IMR-90 (cell line): ENCODE measurements at regions not wholly inside any gene's neighbourhood (a gene's known extent, or its start where the extent isn't known, plus 50 kb on each side); places are given as distances from the start of the nearest gene placed in this dataset.

ENCODE experiments used
- ATAC-seq: fragments of 200-7000 bp; cut with Tn5 transposase; 2 replicates; pipeline ENCODE4 v1.9.1; 2020; ENCODE audit warnings: low read depth, mild to moderate bottlenecking, moderate library complexity
- BruUV-seq: library from RNA; stranded (reverse); fragments of 400-500 nt; replicated peaks from 2 replicates; lab custom pipeline; 2021; lab: Mats Ljungman, UMichigan
- CTCF ChIA-PET: fragments of 300-600 bp; formaldehyde crosslinking; extraction: SDS; loops from one replicate; lab custom pipeline; 2021; ENCODE audit warnings: antibody characterized with exemption; lab: Yijun Ruan, JAX
- POLR2A ChIA-PET: fragments of 300-600 bp; sonication (Branson Sonifier 250); formaldehyde crosslinking; loops from one replicate; lab custom pipeline; 2022; ENCODE audit warnings: antibody characterized with exemption; ENCODE audit not compliant: unreplicated experiment; lab: Charles Lee
- DNase-seq: peaks from one replicate; pipeline ENCODE4 v3.0.0; 2013
- H2AFZ ChIP-seq: replicated peaks from 2 replicates; pipeline ENCODE3; 2013; ENCODE audit warnings: low read length, mild to moderate bottlenecking; ENCODE audit not compliant: poor library complexity
- H2AK5ac ChIP-seq: 2 replicates; pipeline ENCODE4 v1.6.1; 2013; ENCODE audit warnings: low read depth, low read length, inconsistent platforms
- H2AK9ac ChIP-seq: replicated peaks from 2 replicates; pipeline ENCODE3; 2013; ENCODE audit warnings: mild to moderate bottlenecking, low read depth, low read length, moderate library complexity; ENCODE audit not compliant: poor library complexity
- H2BK120ac ChIP-seq: 2 replicates; pipeline ENCODE4 v1.6.1; 2013; ENCODE audit warnings: low read depth, low read length, inconsistent platforms
- H2BK15ac ChIP-seq: 3 replicates; pipeline ENCODE4 v1.6.1; 2013; ENCODE audit warnings: low read depth, low read length, inconsistent platforms
- H2BK20ac ChIP-seq: 2 replicates; pipeline ENCODE4 v1.6.1; 2013; ENCODE audit warnings: low read depth, mild to moderate bottlenecking, inconsistent platforms, low read length, moderate library complexity
- H2BK5ac ChIP-seq: 2 replicates; pipeline ENCODE4 v1.6.1; 2013; ENCODE audit warnings: mild to moderate bottlenecking, low read depth, low read length, inconsistent platforms; ENCODE audit not compliant: poor library complexity, severe bottlenecking
- H3K14ac ChIP-seq: replicated peaks from 2 replicates; pipeline ENCODE4 v1.6.1; 2013; ENCODE audit warnings: low read depth, low read length, inconsistent platforms
- H3K18ac ChIP-seq: 2 replicates; pipeline ENCODE4 v1.6.1; 2013; ENCODE audit warnings: low read depth, low read length, control low read depth
- H3K23ac ChIP-seq: 2 replicates; pipeline ENCODE4 v1.6.1; 2013; ENCODE audit warnings: low read depth, low read length, inconsistent platforms
- H3K27ac ChIP-seq: 2 replicates; pipeline ENCODE4 v1.5.1; 2013; ENCODE audit warnings: mild to moderate bottlenecking, control low read depth, low read length; ENCODE audit not compliant: insufficient read depth
- H3K27me3 ChIP-seq: 2 replicates; pipeline ENCODE4 v1.6.1; 2013; ENCODE audit warnings: low read length; ENCODE audit not compliant: control insufficient read depth, insufficient read depth
- H3K36me3 ChIP-seq: 2 replicates; pipeline ENCODE4 v1.6.1; 2013; ENCODE audit warnings: low read length, mixed read lengths; ENCODE audit not compliant: control insufficient read depth, insufficient read depth
- H3K4ac ChIP-seq: 2 replicates; pipeline ENCODE4 v1.6.1; 2013; ENCODE audit warnings: low read depth, low read length, inconsistent platforms
- H3K4me1 ChIP-seq: 2 replicates; pipeline ENCODE4 v1.6.1; 2013; ENCODE audit warnings: low read length, mixed read lengths; ENCODE audit not compliant: control insufficient read depth, insufficient read depth
- H3K4me2 ChIP-seq: 2 replicates; pipeline ENCODE4 v1.6.1; 2013; ENCODE audit warnings: low read depth, mild to moderate bottlenecking, control low read depth, low read length, moderate library complexity
- H3K4me3 ChIP-seq: 2 replicates; pipeline ENCODE4 v1.5.1; 2013; ENCODE audit warnings: low read depth, mild to moderate bottlenecking, control low read depth, low read length, moderate library complexity; ENCODE audit not compliant: insufficient read depth
- H3K56ac ChIP-seq: 2 replicates; pipeline ENCODE4 v1.6.1; 2013; ENCODE audit warnings: low read length, inconsistent platforms; ENCODE audit not compliant: insufficient read depth; ENCODE audit errors: extremely low read depth
- H3K79me1 ChIP-seq, 2 experiments: 2 replicates each; pipeline ENCODE4 v1.6.1; 2013; ENCODE audit warnings: low read length in 2 of 2, inconsistent platforms in 1 of 2, low read depth in 1 of 2
- H3K9ac ChIP-seq: 2 replicates; pipeline ENCODE4 v1.6.1; 2013; ENCODE audit warnings: low read depth, low read length, control low read depth
- H3K9me1 ChIP-seq: 2 replicates; pipeline ENCODE4 v1.6.1; 2013; ENCODE audit warnings: low read length, inconsistent platforms; ENCODE audit not compliant: insufficient read depth
- H3K9me3 ChIP-seq: 2 replicates; pipeline ENCODE4 v1.6.1; 2013; ENCODE audit warnings: low read length; ENCODE audit not compliant: control insufficient read depth, insufficient read depth
- H4K20me1 ChIP-seq: 2 replicates; pipeline ENCODE4 v1.6.1; 2013; ENCODE audit warnings: low read length, inconsistent platforms; ENCODE audit not compliant: insufficient read depth
- H4K5ac ChIP-seq: 2 replicates; pipeline ENCODE4 v1.6.1; 2013; ENCODE audit warnings: mild to moderate bottlenecking, low read depth, low read length, control low read depth
- H4K8ac ChIP-seq, 2 experiments: 2 replicates each; pipeline ENCODE4 v1.6.1; 2013; ENCODE audit warnings: low read depth in 2 of 2, low read length in 2 of 2, control low read depth in 1 of 2, inconsistent platforms in 1 of 2
- H4K91ac ChIP-seq: 2 replicates; pipeline ENCODE4 v1.6.1; 2013; ENCODE audit warnings: low read depth, low read length, inconsistent platforms; ENCODE audit not compliant: insufficient read depth
- BHLHE40 ChIP-seq: fragments of 150-350 bp; IDR thresholded peaks from 2 replicates; pipeline ENCODE4 v1.6.1; 2016; ENCODE audit warnings: mild to moderate bottlenecking, low read depth, low read length
- CEBPB ChIP-seq: IDR thresholded peaks from 2 replicates; pipeline ENCODE4 v1.6.1; 2012; ENCODE audit warnings: low read depth, low read length, improper control_type of control experiment
- CHD1 ChIP-seq: IDR thresholded peaks from 2 replicates; pipeline ENCODE4 v1.6.1; 2012; ENCODE audit warnings: low read depth, low read length, improper control_type of control experiment
- FOS ChIP-seq: fragments of 150-350 bp; IDR thresholded peaks from 2 replicates; pipeline ENCODE4 v1.6.1; 2016; ENCODE audit warnings: low read depth, low read length
- MAFK ChIP-seq: IDR thresholded peaks from 2 replicates; pipeline ENCODE4 v1.6.1; 2012; ENCODE audit warnings: low read depth, low read length, improper control_type of control experiment
- MAZ ChIP-seq: IDR thresholded peaks from 2 replicates; pipeline ENCODE4 v1.6.1; 2012; ENCODE audit warnings: low read depth, mild to moderate bottlenecking, low read length, improper control_type of control experiment, moderate library complexity, borderline replicate concordance
- MXI1 ChIP-seq: IDR thresholded peaks from 2 replicates; pipeline ENCODE4 v1.6.1; 2012; ENCODE audit warnings: low read depth, mild to moderate bottlenecking, low read length, moderate library complexity, borderline replicate concordance
- NFE2L2 ChIP-seq: fragments of 150-350 bp; IDR thresholded peaks from 2 replicates; pipeline ENCODE4 v1.6.1; 2016; ENCODE audit warnings: low read depth, mild to moderate bottlenecking, low read length
- POLR2A ChIP-seq: IDR thresholded peaks from 2 replicates; pipeline ENCODE4 v1.6.1; 2012; ENCODE audit warnings: mild to moderate bottlenecking, low read depth, low read length
- RAD21 ChIP-seq: IDR thresholded peaks from 2 replicates; pipeline ENCODE4 v1.6.1; 2012; ENCODE audit warnings: low read length, improper control_type of control experiment
- RCOR1 ChIP-seq: IDR thresholded peaks from 2 replicates; pipeline ENCODE4 v1.6.1; 2012; ENCODE audit warnings: mild to moderate bottlenecking, low read length, improper control_type of control experiment; ENCODE audit not compliant: insufficient replicate concordance
- RFX5 ChIP-seq: IDR thresholded peaks from 2 replicates; pipeline ENCODE4 v1.8.0; 2012; ENCODE audit warnings: low read depth, mild to moderate bottlenecking, low read length, moderate library complexity
- SMC3 ChIP-seq: fragments of 150-350 bp; IDR thresholded peaks from 2 replicates; pipeline ENCODE4 v1.6.1; 2016; ENCODE audit warnings: low read depth, mild to moderate bottlenecking, antibody characterized with exemption, low read length, moderate library complexity
- WGBS, 2 experiments: methylation state at CpG; one replicate each; pipeline versions ENCODE4 v1.1.5 to v1.1.7; 2013; ENCODE audit warnings: missing lambda C conversion rate in 2 of 2; ENCODE audit not compliant: insufficient read length in 1 of 2; ENCODE audit errors: extremely low coverage in 2 of 2; 5-methylcytosine and 5-hydroxymethylcytosine counted together
- dilution Hi-C: fragments of 300-500 bp; cut with HindIII; formaldehyde crosslinking; loops from one replicate; pipeline ENCODE4 v1.14.3; 2018; ENCODE audit warnings: low sequenced_read_pairs; ENCODE audit not compliant: unreplicated experiment
- in situ Hi-C: fragments of 300-500 bp; cut with MboI; formaldehyde crosslinking; loops from 3 replicates; pipeline ENCODE4 v1.14.3; 2019; ENCODE audit warnings: low sequenced_read_pairs, inconsistent platforms, mixed read lengths
- intact Hi-C: fragments of 100-400 bp; cut with micrococcal nuclease; formaldehyde crosslinking; loops from 2 replicates; pipeline ENCODE4 v1.10.0; 2022
- TF ChIP-seq, protein P1 (sequence below): fragments of 150-350 bp; IDR thresholded peaks from 2 replicates; pipeline ENCODE4 v1.6.1; 2017; ENCODE audit warnings: mild to moderate bottlenecking, antibody characterized with exemption, low read length, low read depth
- TF ChIP-seq, protein P2 (sequence below): conservative IDR thresholded peaks from 2 replicates; pipeline ENCODE4 v1.5.1; 2012; ENCODE audit warnings: mild to moderate bottlenecking, low read depth, low read length, improper control_type of control experiment
- TF ChIP-seq, protein P3 (sequence below): fragments of 150-350 bp; IDR thresholded peaks from 2 replicates; pipeline ENCODE4 v1.6.1; 2016; ENCODE audit warnings: low read depth, mild to moderate bottlenecking, low read length, moderate library complexity, borderline replicate concordance

DNA sequence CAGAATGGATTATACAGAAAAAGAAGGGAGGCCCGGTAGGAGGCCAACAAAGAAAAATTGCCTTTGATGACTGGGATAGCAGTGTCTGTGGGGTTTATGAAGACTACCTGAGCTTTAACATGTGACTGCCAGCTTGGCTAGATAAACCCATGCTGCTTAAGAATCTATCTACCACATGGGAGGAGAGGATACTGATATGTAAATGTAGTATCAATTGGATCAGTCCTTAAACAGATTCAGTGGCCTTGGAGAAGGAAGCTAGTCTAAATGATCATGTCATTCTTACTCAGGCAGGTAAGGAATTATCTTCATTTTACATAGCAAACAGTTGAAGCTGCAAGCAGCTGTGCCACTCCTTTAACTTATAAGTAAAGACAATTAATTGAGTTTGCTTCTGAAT is 50.0 kb upstream of the SYNPR start:
- Histone ChIP-seq H3K27me3 (no peaks in the 10 kb centered on the region), H3K36me3 (no peaks in the 10 kb centered on the region), H3K27ac (no peak overlapping the region), H3K14ac (no peak overlapping the region), H4K8ac (no peak overlapping the region), H3K56ac (no peak overlapping the region), H4K20me1 (no peaks in the 10 kb centered on the region), H2BK20ac (no peak overlapping the region), H3K9ac (no peak overlapping the region), H3K4ac (no peak overlapping the region), H3K79me1 (no peaks in the 10 kb centered on the region), H2AK5ac (no peak overlapping the region), H3K9me3 (no peaks in the 10 kb centered on the region), H3K23ac (no peak overlapping the region), H3K4me2 (no peak overlapping the region), H2BK120ac (no peak overlapping the region), H2AFZ (no peak overlapping the region), H3K9me1 (no peaks in the 10 kb centered on the region), H3K4me1 (no peaks in the 10 kb centered on the region), H2AK9ac (no peak overlapping the region), H3K18ac (no peak overlapping the region), H4K5ac (no peak overlapping the region), H2BK5ac (no peak overlapping the region), H3K4me3 (no peak overlapping the region), H4K91ac (no peak overlapping the region), H2BK15ac (no peak overlapping the region)
- BruUV-seq, result no TSS peak
- intact Hi-C loops (no loop called here), dilution Hi-C loops (no loop called here), in situ Hi-C loops (loop anchor here (25.0 kb wide), 2 partner anchors 109 to 1016 kb away; no protein-coding TSS in a partner anchor)
- DNase-seq, result no peak
- ChIA-PET CTCF (interaction anchor here (0.6 kb wide), 1 partner anchor 427 kb away, joined by 3 read pairs; no protein-coding TSS in a partner anchor), POLR2A (no interaction called here)
- ATAC-seq, result no peak
- no CpG with 5 or more reads among the region's 1 CpG for WGBS, 2 experiments
- TF ChIP-seq, protein P1, sequence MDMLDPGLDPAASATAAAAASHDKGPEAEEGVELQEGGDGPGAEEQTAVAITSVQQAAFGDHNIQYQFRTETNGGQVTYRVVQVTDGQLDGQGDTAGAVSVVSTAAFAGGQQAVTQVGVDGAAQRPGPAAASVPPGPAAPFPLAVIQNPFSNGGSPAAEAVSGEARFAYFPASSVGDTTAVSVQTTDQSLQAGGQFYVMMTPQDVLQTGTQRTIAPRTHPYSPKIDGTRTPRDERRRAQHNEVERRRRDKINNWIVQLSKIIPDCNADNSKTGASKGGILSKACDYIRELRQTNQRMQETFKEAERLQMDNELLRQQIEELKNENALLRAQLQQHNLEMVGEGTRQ, result no peak
- no peak for TF ChIP-seq BHLHE40
- no peak for TF ChIP-seq CEBPB
- TF ChIP-seq RCOR1, result no peak
- no peak for TF ChIP-seq MXI1
- no peak for TF ChIP-seq MAZ
- TF ChIP-seq RFX5, result no peak
- no peak for TF ChIP-seq CHD1
- no peak for TF ChIP-seq POLR2A
- no peak for TF ChIP-seq MAFK
- TF ChIP-seq, protein P2, sequence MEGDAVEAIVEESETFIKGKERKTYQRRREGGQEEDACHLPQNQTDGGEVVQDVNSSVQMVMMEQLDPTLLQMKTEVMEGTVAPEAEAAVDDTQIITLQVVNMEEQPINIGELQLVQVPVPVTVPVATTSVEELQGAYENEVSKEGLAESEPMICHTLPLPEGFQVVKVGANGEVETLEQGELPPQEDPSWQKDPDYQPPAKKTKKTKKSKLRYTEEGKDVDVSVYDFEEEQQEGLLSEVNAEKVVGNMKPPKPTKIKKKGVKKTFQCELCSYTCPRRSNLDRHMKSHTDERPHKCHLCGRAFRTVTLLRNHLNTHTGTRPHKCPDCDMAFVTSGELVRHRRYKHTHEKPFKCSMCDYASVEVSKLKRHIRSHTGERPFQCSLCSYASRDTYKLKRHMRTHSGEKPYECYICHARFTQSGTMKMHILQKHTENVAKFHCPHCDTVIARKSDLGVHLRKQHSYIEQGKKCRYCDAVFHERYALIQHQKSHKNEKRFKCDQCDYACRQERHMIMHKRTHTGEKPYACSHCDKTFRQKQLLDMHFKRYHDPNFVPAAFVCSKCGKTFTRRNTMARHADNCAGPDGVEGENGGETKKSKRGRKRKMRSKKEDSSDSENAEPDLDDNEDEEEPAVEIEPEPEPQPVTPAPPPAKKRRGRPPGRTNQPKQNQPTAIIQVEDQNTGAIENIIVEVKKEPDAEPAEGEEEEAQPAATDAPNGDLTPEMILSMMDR, result no peak
- TF ChIP-seq, protein P3, sequence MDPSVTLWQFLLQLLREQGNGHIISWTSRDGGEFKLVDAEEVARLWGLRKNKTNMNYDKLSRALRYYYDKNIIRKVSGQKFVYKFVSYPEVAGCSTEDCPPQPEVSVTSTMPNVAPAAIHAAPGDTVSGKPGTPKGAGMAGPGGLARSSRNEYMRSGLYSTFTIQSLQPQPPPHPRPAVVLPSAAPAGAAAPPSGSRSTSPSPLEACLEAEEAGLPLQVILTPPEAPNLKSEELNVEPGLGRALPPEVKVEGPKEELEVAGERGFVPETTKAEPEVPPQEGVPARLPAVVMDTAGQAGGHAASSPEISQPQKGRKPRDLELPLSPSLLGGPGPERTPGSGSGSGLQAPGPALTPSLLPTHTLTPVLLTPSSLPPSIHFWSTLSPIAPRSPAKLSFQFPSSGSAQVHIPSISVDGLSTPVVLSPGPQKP, result no peak
- no peak for TF ChIP-seq SMC3
- TF ChIP-seq NFE2L2, result no peak
- TF ChIP-seq RAD21, result no peak
- no peak for TF ChIP-seq FOS
